ENCODE measurements at regions not wholly inside any gene's neighbourhood (a gene's known extent, or its start where the extent isn't known, plus 50 kb on each side); places are given as distances from the start of the nearest gene placed in this dataset.
"Not testable (repeated sequence)": the region's sequence is repeated elsewhere in the genome, so short reads cannot be mapped to it uniquely, and the experiment has no call there.

- 0 out of 2 replicates have a peak, but pooled peaks cover 3% of the 10 kb centered on the region for H3K27me3 Mint-ChIP-seq (ENCODE audit: low read depth)
- H3K9me3 Mint-ChIP-seq: peaks cover 5% of the 10 kb centered on the region
- no peak overlapping the region for H3K27ac Mint-ChIP-seq
- TF ChIP-seq ARID4B (CRISPR knock-in tag; IDR thresholded peaks at IDR 0.05; ENCODE audit: borderline replicate concordance) (no peak), ATF6 (CRISPR knock-in tag; IDR thresholded peaks at IDR 0.05) (no peak), GRHL2 (CRISPR knock-in tag; IDR thresholded peaks at IDR 0.05; ENCODE audit: insufficient replicate concordance, severe bottlenecking) (no peak), FOXP1 (CRISPR knock-in tag; IDR thresholded peaks at IDR 0.05; ENCODE audit: borderline replicate concordance) (no peak), TP53 (CRISPR knock-in tag; IDR thresholded peaks at IDR 0.05) (no peak)
- ChIA-PET POLR2A (no interaction called here), CTCF (no interaction called here)
- ATAC-seq (no peak), DNase-seq (ENCODE audit: low spot score) (no peak)
- no peaks in the 10 kb centered on the region for H3K4me1 Mint-ChIP-seq
- no peak overlapping the region for H3K4me3 Mint-ChIP-seq
- H3K36me3 Mint-ChIP-seq: no peaks in the 10 kb centered on the region
Observed at GRCh38 chr15:57896114-57896513, 169.4 kb downstream of the ALDH1A2 start.

GRCh38 chr15:57896899-57897298 is 168.6 kb downstream of the ALDH1A2 start:
- H3K27me3 Mint-ChIP-seq (ENCODE audit: low read depth); DNase-seq (ENCODE audit: low spot score); H3K4me3 Mint-ChIP-seq; H3K36me3 Mint-ChIP-seq; CTCF ChIA-PET; POLR2A ChIA-PET; H3K9me3 Mint-ChIP-seq; H3K4me1 Mint-ChIP-seq; H3K27ac Mint-ChIP-seq; ATAC-seq: not testable (repeated sequence)

GRCh38 chr15:57897870-57898269 is 167.6 kb downstream of the ALDH1A2 start:
- ChIA-PET POLR2A (no interaction called here), CTCF (no interaction called here)

More at GRCh38 chr15:57897870-57898269, 167.6 kb downstream of the ALDH1A2 start:
- DNase-seq (ENCODE audit: low spot score): no peak
- H3K4me3 Mint-ChIP-seq: no peak overlapping the region
- no peaks in the 10 kb centered on the region for H3K4me1 Mint-ChIP-seq
- H3K9me3 Mint-ChIP-seq: no peaks in the 10 kb centered on the region
- no peaks in the 10 kb centered on the region for H3K36me3 Mint-ChIP-seq
- TF ChIP-seq ZNF396 (CRISPR knock-in tag; IDR thresholded peaks at IDR 0.05; ENCODE audit: borderline replicate concordance): no peak
- no peak for TF ChIP-seq ZNF423 (CRISPR knock-in tag; IDR thresholded peaks at IDR 0.05)
- no peak for TF ChIP-seq ZNF138 (CRISPR knock-in tag; conservative IDR thresholded peaks at IDR 0.05)
- no peak for TF ChIP-seq TEAD4 (CRISPR knock-in tag; IDR thresholded peaks at IDR 0.05)
- no peak for TF ChIP-seq AFF4 (CRISPR knock-in tag; IDR thresholded peaks at IDR 0.05; ENCODE audit: borderline replicate concordance)
- 0 out of 2 replicates have a peak, but pooled peaks cover 3% of the 10 kb centered on the region for H3K27me3 Mint-ChIP-seq (ENCODE audit: low read depth)
- no peak for ATAC-seq
- no peak overlapping the region for H3K27ac Mint-ChIP-seq

All from WTC11 (cell line).